Fibroblast of peridontal ligament (primary cell): ENCODE measurements at regions not wholly inside any gene's neighbourhood (a gene's known extent, or its start where the extent isn't known, plus 50 kb on each side); places are given as distances from the start of the nearest gene placed in this dataset.
"Not testable (repeated sequence)": the region's sequence is repeated elsewhere in the genome, so short reads cannot be mapped to it uniquely, and the experiment has no call there.

Source experiments
- DNase-seq: peaks from one replicate; pipeline ENCODE4 v3.0.0-alpha.2; 2010; ENCODE audit errors: extremely low read depth

GRCh38 chr12:46711756-46712155, 114.0 kb downstream of the SLC38A4 start:
- DNase-seq = peak; percentile 87

GRCh38 chr12:46710125-46710743, 115.6 kb downstream of the SLC38A4 start:
- DNase-seq = no peak

GRCh38 chr12:46702581-46703344, 123.0 kb downstream of the SLC38A4 start:
- no peak for DNase-seq

GRCh38 chr12:46701356-46701755, 124.4 kb downstream of the SLC38A4 start:
- DNase-seq = no peak

GRCh38 chr12:46699986-46700385, 125.8 kb downstream of the SLC38A4 start:
- DNase-seq = no peak

- DNase-seq = no peak
These were observed 127.8 kb downstream of the SLC38A4 start for GRCh38 chr12:46698003-46698402.

GRCh38 chr12:46693518-46693917, 132.3 kb downstream of the SLC38A4 start:
- no peak for DNase-seq

DNA sequence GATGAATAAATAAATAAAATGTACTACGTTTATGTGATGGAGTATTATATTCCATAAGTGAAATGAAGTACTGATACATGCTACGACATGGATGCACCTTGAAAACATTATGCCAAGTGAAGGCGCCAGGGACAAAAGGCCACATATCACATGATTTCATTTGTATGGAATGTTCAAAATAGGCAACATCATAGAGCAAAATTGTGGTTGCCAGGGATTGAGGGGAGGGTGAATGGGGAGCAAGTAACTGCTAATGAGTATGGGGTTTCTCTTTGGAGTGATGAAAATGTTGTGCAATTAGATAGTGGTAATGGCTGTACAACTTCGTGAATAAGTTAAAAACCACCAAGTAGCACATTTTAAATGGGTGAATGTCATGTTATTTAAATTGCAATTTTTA, 132.8 kb downstream of the SLC38A4 start:
- DNase-seq = no peak

GRCh38 chr12:46692606-46693005, 133.2 kb downstream of the SLC38A4 start:
- DNase-seq = no peak

GRCh38 chr12:46686267-46686942, 139.4 kb downstream of the SLC38A4 start:
- no peak for DNase-seq

- not testable (repeated sequence) for DNase-seq
These were observed 141.6 kb downstream of the SLC38A4 start for GRCh38 chr12:46684243-46684642.

DNA sequence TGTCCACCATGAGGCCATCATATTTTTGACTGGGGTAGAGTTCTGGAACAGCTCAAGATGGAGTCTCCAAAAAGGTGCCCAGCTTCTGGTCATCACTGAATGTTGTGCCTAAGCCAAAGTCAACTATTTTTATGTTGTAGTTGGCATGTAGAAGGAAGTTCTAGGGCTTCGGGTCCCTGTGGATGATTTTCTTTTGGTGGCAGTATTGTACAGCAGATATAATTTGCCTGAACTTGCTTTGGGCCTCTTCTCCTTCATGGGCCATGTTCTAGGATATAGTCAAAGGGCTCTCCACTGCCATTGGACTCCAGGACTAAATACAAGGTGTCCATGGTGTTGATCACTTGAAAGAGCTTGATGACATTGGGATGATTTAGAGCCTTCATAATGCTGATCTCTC, 143.6 kb downstream of the SLC38A4 start:
- no peak for DNase-seq

DNA sequence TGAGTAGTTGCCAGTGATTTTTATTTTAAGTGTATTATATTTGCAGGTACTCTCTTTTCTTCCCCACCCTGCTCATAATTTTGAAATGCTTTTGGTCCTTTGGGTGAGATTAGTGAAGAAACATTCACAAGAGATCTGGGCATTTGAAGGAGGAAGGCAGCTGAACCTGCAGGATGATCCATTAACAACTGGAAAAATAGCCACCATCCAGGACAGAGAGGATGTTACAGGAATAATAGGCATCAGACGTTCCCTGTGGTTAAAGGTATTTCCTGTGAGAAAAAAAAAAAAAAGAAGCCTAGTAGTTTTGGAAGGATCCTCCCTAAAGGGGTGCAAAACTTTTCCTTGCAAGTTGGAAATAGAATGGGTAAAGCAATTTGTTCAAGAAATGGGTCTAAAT, 145.3 kb downstream of the SLC38A4 start:
- no peak for DNase-seq

- DNase-seq = no peak
These were observed 146.0 kb downstream of the SLC38A4 start for GRCh38 chr12:46679754-46680153.

- no peak for DNase-seq
These were observed 147.4 kb downstream of the SLC38A4 start for GRCh38 chr12:46678426-46678825.

GRCh38 chr12:46677749-46678148, 148.0 kb downstream of the SLC38A4 start:
- DNase-seq = peak; percentile 36

GRCh38 chr12:46676797-46677520, 148.8 kb downstream of the SLC38A4 start:
- no peak for DNase-seq

DNA sequence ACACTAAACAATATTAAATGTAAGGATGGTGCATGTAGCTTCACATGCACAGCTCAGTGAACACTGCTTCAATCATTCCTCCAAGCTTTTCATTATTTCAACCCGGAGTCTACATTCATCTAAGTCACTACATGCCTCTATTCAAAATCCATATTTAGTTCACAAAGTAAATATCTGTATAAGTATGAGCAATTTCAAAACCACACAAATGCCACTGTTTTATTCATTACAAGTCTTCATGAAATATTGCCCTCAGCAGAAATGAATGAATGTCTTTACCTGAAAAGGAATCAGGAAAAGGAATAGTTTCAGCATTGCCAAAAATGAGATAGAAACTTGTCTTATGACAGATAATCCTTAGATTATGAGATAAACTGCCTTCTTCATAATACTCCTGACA, 149.4 kb downstream of the SLC38A4 start:
- no peak for DNase-seq

DNA sequence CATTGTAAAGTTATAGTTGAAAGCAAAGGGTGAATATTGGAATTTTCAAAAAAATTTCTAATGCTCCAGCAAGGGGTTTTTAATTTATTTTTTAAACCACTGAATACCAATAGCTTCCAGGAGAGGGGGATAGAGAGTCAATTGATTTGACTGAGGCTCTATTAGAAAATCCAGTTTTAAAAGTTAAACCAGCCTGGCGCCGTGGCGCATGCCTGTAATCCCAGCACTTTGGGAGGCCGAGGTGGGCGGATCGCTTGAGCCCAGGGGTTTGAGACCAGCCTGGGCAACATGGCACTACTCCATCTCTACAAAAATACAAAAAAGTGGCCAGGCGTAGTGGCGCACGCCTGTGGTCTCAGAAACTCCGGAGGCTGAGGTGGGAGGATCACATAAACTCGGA, 150.1 kb downstream of the SLC38A4 start:
- DNase-seq = peak; percentile 76

DNA sequence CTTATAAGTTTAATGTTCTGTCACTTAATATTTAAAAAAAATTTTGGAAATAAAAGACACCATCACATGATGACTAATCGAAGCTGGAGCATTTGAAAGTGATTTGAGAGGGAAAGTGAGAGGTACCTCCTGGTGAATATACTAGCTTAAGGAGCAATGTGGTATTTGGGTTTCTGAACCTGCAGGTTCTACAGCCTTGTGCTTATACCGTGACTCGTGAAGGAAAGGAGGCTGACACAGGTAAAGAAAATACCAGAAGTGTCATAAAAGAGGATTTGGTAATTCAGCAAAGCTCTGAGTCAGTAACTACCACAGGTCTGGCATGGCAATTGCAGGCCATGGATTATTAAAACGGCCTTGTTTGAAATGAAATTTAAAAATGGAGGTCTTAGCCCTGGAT, 151.0 kb downstream of the SLC38A4 start:
- DNase-seq = no peak

GRCh38 chr12:46674129-46674528, 151.7 kb downstream of the SLC38A4 start:
- no peak for DNase-seq

DNA sequence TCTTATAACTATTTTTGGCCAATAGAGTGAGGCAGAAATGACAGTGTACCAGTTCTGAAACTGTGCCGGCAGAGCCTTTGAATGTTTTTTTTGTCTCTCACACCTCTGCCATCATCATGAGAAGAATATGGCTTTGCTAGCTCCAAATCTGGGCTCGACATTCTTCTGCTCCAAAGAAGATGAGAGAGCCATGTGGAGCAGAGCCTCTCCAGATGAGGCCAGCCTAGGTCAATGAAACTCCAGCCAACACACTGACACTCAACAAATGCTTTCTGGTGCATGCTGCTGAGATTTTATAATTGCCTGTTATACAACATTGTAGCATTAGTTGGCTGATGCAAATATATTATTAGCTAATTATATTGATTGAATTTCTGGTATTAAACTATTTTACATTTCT, 154.7 kb downstream of the SLC38A4 start:
- no peak for DNase-seq
